ENCODE measurements at regions not wholly inside any gene's neighbourhood (a gene's known extent, or its start where the extent isn't known, plus 50 kb on each side); places are given as distances from the start of the nearest gene placed in this dataset.

GRCh38 chr3:154034797-154035330 is 86.3 kb upstream of the ARHGEF26 start:
- TF ChIP-seq CTCF (IDR thresholded peaks at IDR 0.05; ENCODE audit: insufficient read depth, missing control alignments), result no peak
- DNase-seq (ENCODE audit: insufficient read length, low spot score) (no peak), FAIRE-seq (no peak)

- FAIRE-seq, result peak; percentile 32
- DNase-seq (ENCODE audit: insufficient read length, low spot score), result no peak
- peak; percentile 40 for TF ChIP-seq CTCF (IDR thresholded peaks at IDR 0.05; ENCODE audit: insufficient read depth, missing control alignments)
These were observed 80.9 kb upstream of the ARHGEF26 start for GRCh38 chr3:154040283-154040682.

GRCh38 chr3:154044671-154045070 is 76.5 kb upstream of the ARHGEF26 start:
- FAIRE-seq (no peak), DNase-seq (ENCODE audit: insufficient read length, low spot score) (no peak)
- no peak for TF ChIP-seq CTCF (IDR thresholded peaks at IDR 0.05; ENCODE audit: insufficient read depth, missing control alignments)

GRCh38 chr3:154050216-154050615 is 71.0 kb upstream of the ARHGEF26 start:
- no peak for TF ChIP-seq CTCF (IDR thresholded peaks at IDR 0.05; ENCODE audit: insufficient read depth, missing control alignments)
- DNase-seq (ENCODE audit: insufficient read length, low spot score), result no peak
- no peak for FAIRE-seq

GRCh38 chr3:154050766-154051165 is 70.4 kb upstream of the ARHGEF26 start:
- FAIRE-seq, result no peak
- no peak for TF ChIP-seq CTCF (IDR thresholded peaks at IDR 0.05; ENCODE audit: insufficient read depth, missing control alignments)
- DNase-seq (ENCODE audit: insufficient read length, low spot score), result no peak

GRCh38 chr3:154059833-154060232 is 61.4 kb upstream of the ARHGEF26 start:
- no peak for TF ChIP-seq CTCF (IDR thresholded peaks at IDR 0.05; ENCODE audit: insufficient read depth, missing control alignments)
- no peak for DNase-seq (ENCODE audit: insufficient read length, low spot score)
- FAIRE-seq, result no peak

- DNase-seq (ENCODE audit: insufficient read length, low spot score) (no peak), FAIRE-seq (no peak)
- TF ChIP-seq CTCF (IDR thresholded peaks at IDR 0.05; ENCODE audit: insufficient read depth, missing control alignments), result no peak
These were observed 60.8 kb upstream of the ARHGEF26 start for GRCh38 chr3:154060238-154061000.

Data from D721Med (cell line).